GM21576 (cell line): ENCODE measurements at regions not wholly inside any gene's neighbourhood (a gene's known extent, or its start where the extent isn't known, plus 50 kb on each side); places are given as distances from the start of the nearest gene placed in this dataset.

Experiments
- ATAC-seq: cut with Tn5 transposase; IDR thresholded peaks from one replicate; pipeline ENCODE4 v1.9.1; 2021; ENCODE audit warnings: mild to moderate bottlenecking, moderate library complexity; ENCODE audit not compliant: unreplicated experiment

DNA sequence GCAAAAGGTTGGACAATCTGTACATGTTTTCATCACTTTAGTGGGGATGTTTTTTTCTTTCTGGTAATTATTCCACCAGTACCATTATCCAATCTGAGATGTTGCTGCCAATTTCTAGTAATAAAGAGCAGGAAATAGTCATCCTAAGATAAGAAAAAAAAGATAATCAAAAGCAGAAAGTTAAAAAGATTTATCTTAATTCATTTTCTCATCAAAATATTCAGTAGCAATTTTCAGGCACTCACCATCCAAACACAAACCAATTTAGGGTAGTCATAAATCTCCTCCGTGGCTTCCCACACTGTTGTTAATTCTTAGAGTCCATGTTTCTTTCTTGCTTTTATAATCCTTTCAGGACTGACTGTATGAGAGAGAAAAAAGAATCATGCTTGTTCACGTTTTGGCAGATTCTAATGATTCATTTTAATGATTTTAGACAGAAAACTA lies 263.7 kb upstream of the UGT8 start:
- no peak for ATAC-seq

DNA sequence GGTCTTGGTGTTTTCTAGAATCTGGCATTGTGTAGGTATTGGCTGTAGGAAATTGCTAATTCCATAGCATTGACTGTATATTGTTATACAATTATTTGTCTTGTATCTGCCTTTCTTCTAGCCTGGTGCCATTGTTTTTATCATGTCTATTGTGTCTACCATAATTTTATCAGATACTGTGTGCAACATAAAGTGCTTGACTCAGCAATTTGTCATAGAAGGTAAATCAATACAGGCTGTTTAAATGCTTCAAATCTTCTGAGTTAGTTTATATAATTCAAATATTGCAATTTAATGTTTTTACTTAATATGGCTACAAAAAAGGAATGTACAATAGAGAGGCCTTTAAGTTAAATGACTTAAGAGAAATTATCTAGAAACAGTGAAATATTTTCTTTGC lies 263.3 kb upstream of the UGT8 start:
- no peak for ATAC-seq

DNA sequence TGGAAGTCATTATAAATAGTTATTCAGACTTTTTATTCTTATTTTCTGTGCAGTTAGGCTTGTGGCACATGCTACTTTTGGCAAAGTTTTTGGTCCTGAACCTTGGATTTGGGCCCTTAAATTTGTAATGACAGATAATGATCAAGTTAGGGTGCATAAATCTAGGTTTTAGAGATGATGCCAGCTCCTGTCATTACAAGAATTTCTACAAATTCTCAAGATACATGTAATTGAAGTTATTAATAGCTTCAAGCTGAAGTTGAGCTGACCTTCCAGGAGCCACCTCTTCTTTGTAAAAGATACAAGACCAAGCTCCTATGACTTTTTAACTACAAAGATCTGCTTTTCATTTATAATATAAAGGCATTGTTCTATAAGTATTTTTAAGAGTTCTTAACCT lies 255.6 kb upstream of the UGT8 start:
- ATAC-seq: no peak

DNA sequence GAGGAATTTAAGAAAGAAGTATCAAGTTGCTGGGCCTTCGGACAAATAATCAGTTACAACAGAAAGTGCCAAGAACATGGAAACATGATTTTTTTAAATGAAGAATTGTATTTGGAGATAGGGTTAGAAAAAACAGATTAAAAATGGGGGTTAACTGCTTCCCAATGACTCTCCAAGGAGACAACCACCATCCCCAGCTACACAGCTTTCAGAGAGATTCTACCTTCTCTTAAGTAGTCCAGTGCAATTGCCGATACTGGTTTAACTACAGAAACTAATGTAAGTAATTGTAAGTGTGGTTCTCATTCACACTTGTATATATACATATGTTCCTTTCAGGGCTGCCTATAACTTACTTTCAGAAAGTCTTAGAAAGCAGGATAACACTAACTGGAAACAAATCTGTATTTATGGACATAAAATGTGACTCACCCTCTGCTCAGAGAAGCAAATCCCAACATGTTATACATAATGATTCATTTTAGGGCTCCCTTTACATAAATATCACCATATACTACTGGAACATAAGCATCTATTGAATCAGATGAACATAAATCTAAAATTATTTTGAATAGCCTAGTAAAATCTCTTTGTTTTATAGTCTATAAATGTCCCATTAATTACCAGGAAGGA lies 248.9 kb upstream of the UGT8 start:
- no peak for ATAC-seq

DNA sequence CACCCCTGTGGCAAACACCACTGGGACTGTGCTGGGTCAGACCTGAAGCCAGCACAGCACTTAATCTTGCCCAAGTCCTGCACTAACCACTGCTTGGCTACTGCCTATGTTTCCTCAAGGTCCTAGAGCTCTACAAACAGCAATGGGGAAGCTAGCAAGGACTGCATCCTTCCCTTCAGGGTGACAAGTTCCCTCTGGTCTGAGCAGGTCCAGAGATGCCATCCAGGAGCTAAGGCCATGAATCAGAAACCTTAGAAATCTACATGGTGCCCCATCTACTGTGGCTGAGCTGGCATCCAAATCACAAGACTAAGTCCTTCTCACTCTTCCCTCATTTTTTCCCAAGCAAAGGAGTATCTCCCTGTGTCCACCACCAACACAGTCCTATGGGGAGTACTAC lies 239.7 kb upstream of the UGT8 start:
- ATAC-seq: no peak

DNA sequence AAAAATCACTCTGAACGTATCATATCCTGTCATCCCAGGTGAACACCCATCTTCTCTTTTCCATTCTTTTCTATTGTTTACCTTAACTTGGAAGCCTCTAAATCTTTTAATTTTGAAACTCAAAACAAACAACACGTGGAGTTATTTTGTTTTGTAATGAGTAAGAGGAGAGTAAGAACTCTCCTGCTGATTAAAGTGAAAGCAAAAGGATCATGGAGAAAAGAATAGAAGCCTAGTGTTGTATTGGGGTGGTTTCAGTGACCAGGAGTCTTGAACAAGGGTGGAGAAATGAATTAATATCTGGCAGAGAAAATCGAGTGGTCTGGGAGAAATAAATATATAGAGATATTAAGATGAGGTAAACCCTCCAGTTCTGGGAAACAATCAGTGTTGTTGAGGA lies 237.4 kb upstream of the UGT8 start:
- no peak for ATAC-seq

DNA sequence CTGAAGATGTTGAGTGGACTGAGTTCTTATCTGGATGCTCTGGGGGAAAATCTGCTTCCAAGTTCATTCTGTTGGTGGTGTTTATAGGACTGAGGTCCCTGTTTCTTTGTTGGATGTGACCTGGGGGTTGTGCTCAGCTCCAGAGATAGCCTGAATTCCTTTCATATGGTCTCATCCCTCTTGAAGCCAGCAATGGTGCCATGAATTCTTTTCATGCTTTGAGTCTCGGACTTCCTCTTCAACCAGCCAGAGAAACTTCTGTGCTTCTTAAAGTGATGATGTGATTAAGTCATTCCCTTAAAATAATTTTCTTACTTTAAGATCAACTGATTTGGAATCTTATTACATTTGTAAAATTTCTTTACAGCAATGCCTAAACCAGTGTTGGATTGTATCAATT lies 233.8 kb upstream of the UGT8 start:
- ATAC-seq: no peak

DNA sequence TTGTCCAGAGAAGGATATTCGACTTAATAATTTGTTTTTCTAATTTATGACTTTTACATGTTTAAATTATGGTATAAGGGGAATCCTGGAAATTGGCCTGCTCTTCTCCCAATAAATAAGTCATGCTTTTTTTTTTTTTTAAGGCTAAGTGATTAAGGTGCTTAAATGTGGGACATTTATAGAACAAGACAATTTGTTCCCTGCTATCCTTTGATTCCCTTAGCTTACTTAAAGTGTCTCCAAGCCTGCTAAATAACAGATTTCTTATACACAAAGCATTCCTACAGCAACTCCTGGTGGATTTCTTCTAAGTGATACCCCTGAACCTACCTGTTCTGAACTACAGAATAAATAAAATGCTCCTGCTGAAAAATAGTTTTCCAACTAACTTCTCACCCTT lies 233.0 kb upstream of the UGT8 start:
- ATAC-seq: no peak

DNA sequence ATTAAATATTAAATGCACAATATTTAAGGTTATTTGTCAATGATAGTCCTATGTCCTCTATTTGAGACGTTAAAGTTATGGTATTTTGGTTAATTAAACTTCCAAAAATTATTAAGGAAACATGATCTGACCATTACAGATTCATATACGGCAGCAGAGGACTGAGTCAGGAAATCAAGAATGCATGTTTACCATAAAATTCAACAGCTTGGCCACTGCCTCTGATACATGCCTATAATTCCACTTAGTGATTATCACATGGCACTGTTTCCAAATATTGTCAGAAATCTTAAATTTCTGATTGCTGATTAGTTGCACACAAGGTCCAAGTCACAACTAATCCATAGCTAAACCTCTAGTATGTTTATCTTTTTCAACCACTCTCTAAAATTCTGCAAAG lies 232.2 kb upstream of the UGT8 start:
- ATAC-seq: no peak

DNA sequence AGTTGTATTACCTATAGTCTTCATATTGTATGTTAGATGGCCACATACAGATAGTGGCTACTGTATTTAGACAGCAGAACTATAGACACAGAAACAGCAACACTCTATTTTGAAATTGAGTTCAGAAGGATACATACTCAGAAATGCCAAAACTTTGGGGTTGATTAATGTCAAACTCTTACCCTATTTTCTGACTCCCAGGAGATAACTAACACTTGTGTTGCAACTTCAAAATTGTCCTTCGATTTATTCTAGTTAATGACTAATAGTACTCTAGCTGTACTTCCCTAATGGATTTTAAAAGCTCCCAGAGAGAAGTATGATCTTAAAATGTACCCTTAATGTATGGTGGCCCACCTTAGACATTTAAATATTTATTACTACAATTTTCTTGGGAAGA lies 229.9 kb upstream of the UGT8 start:
- ATAC-seq: no peak

DNA sequence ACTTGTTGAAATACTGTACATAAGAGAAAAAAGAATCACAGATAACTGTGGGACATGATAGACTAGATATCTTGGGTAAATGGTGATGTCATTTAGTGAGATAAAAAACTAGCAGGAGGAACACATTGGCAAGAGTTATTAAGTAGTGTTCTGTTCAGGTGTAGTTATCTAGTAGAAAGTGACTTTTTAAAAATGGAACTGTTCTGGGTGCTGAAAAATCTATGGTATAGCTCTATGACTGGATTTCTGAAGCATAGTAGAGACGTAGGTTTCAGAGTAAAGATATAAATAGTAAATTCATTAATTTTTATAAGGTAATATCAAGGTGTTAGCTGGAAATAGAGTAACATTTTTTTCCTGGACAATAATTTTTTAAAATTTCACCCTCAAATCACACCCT lies 225.1 kb upstream of the UGT8 start:
- ATAC-seq: no peak

DNA sequence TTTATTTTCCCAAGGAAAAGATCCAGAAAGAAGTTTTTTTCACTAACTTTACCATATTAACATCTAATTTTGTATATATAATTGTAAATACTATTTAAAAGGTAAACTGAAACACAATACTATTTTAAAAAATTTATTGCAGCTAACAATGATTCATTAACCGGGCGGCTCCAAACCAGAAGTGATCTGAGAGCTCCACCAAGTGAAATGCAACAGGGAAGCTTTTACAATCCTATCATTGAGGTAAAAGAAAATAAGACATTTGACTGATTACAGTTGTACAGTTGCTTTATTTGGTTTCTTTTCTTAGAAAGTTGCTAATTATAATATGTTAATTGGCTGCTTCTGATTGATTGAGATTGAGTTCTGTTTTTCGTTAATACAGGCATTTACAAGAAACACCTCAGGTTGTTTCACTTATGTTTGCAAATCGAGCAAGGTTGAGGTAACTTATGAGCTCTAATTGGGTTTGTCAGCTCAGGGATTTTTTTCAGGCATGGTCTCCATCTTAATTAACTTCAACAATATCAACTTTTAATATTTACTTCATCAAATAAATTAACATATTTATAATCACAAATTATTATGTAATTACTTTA lies 220.2 kb upstream of the UGT8 start:
- no peak for ATAC-seq

DNA sequence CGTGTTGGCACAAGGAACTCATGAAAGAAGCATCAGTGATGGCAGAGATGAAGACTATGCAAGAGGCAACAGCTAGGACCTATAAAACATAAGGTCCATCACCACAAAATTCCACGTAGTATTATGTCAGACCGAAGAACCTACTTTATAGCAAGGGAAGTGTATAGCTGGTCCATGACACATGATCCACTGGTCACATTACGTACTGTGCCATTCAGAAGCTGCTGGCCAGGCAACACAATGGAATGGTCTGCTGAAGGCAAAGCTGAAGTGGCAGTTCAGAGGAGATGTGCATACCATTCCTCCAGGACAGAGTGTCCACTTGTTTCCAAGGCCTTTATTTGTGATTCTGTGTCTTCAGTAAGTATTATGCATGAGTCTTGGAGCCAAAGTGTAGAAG lies 215.5 kb upstream of the UGT8 start:
- ATAC-seq: no peak

DNA sequence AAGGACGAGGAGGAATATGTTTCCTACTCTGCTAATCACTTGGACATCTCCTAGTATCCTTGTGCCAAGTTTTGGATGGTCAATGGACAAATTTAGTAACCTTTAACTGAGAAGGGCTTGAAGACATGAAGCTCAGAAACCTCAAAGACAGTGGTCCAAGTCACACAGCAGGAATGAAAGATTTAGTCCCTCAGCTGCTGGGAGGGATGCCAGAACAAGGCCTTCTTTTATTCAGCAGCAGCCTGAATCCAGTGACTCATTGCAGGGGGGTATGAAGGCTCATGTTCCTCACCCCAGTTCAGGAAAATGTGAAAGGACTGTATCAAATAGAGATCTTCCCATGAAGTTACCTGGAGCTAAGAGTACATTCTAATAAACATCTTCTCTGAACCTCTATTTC lies 214.9 kb upstream of the UGT8 start:
- ATAC-seq: no peak

DNA sequence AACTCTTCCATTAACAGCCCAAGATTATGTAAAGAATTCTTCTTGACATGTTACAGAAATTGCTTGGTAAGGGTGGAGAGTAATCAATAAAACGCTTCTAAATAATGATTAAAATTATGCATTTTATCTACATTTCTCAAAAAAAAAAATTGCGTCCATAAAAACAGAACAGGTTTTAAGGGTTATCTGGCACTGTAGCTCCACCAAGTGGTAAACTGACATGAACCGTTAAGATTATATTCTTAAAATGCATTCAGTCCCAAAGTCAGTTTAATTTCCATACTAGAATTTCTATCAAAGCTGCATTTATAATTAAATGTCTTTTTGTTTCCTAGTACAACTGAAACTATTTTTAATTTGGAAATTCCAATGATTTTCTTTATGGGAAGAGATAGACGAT lies 214.0 kb upstream of the UGT8 start:
- no peak for ATAC-seq

DNA sequence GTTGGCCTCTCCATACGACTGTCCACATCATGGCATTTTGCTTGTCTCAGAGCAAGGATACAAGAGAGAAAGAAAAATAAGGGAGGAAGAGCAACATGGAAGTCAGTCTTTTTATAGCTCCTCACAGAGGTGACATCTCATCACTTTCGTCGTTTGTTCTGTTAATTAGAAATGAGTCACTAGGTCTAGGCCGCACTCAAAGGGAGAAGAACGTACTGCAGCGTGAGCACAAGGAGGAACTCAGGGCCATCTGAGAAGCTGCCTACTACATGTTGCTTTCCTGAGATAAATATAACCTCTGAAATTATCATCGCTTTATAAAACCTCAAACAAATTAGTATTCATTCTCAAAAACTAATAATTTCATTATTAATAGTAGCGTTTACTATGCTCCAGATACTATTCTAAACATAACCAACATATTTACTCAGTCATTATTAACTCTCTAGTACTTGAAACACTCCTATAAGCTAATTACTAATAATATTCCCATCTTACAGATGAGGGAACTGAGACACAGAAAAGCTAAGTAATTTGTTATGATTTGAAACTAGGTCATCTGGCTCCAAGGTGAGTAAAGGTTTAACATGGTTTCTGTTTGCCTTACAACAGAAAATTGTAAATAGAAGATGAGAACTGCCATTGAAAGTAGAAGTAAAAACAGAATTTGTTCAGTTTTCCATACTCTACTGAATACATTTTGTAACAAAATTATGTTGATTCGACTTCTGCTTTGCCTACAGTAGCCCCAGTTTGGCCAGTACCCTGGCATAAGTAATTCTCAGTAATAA lies 213.2 kb upstream of the UGT8 start:
- no peak for ATAC-seq

DNA sequence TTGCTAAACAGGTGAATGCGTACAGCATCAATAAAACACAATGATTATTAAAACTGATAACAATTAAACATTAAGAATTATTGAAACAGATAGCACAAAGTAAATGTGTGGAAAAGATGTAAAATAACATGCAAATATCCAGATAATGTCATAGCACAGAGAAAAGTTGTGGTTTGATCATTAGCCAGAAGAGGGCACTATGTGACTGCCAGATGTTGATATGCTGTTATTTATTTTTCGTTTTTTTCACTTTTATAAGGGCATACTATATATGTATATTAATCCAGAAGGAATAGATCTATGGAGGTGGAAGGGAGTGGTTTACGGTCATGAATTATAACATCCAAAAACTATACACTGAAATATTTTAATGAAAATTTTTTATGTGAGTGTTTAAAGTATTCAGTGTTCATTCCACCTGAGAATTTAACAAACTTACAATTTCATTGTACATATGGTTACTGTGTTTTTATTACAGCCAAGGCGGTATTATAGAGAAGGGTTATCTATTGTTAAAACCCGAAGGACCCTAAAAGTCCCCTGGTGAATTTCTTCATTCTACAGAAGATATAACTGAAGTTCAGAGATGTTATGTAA lies 211.9 kb upstream of the UGT8 start:
- no peak for ATAC-seq

DNA sequence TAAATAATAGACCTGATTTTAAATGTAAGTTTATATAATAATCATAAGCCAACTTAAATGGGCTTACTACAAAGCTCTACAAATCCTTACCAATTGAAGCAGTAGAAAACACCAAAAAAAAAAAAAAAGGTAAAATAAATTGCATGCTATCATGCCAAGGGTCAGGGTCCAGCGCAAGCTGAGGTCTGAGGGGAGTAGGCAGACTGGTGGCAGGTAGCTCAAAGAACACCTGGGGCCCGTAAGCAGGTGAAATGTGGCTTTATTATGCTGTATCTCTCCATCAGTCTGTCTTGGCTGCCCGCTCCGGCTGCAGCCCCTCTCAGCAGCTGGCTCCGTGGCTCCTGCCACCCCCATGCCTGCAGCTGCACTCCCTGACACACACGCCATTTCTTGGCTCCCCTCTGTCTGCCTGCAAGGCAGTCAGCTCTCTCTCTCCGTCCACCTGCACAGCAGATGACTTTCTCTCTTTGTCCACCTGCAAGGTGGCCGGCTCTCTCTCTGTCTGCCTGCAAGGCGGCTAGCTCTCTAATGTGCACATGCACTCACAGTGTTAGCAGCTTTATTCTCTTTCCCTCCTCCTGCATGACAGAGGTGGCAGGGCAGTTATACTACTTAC lies 209.4 kb upstream of the UGT8 start:
- no peak for ATAC-seq

DNA sequence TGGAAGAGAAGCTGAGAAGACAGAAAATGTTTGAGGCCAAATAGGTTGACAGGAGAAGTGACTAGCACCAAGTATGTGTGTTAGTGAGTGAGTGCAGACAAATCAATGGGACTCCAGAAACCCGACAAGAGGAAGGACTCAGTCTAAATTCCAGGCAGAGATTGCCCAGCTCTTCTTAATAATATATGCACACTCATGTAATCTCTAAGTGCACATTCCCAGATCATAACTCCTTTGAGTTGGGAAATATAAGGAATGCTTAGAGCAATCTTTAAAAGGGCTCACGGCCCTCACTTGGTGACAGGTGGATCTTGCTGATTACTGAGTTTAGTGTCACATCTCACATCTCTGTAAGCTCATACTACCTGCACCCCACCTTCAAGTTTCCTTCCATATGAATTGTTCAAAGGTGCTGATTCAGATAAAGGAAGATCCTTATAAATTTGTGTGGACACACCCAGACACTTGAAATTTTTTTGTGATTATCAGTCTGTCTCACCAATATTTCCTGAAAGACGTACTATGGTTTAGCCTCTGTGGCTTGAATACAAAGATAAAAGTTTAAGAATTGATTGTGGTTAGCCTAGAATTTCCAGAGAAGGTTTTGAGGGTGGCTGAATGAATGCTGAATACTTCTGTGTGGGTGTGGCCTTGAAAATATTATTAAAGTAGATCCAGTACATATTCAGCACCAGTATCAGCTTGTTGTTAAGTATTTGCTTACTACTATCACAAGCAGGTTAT lies 205.1 kb upstream of the UGT8 start:
- ATAC-seq: no peak

DNA sequence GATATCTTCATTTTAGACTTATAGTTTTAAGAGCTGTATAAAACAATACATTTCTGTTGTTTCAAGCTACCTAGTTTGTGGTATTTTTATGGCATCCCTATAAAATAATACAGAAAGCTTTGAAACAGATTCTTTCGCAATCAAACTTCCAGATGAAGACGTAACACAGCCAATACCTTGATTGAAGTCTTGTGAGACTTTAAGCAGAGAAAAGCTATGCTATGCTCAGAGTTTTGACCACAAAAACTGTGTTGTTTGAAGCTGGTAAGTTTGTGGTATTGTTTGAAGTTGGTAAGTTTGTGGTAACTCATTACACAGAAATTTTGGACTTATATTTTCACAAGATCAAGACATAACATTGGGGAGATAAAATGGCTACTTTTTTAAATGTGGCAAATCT lies 201.8 kb upstream of the UGT8 start:
- no peak for ATAC-seq

DNA sequence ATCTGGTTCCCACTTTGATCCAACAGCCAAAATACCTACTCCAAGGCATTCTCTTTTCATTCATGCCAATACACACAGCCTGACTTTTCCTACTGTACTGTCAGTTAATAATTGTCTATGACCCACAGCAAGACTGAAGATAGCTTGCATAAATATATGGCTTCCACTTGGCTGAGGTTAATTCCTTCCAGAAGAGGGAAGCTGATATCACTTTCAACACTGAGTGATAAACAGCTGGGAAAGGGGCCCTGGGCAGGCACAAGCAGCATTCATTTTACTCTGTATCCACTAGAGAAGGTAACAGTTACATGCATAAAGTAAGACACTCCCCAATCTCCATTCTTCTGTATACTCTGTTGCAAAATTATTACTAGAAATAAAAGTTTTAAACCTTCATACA lies 200.2 kb upstream of the UGT8 start:
- ATAC-seq: no peak
